HG02678 (cell line): ENCODE measurements at regions not wholly inside any gene's neighbourhood (a gene's known extent, or its start where the extent isn't known, plus 50 kb on each side); places are given as distances from the start of the nearest gene placed in this dataset.

Experiments
- ATAC-seq: cut with Tn5 transposase; IDR thresholded peaks from one replicate; pipeline ENCODE4 v1.9.1; 2021; ENCODE audit warnings: mild to moderate bottlenecking, moderate library complexity; ENCODE audit not compliant: unreplicated experiment

- no peak for ATAC-seq
These were observed 311.2 kb downstream of the C16orf95 start for GRCh38 chr16:87006021-87006420.

GRCh38 chr16:87006789-87007745 is 310.1 kb downstream of the C16orf95 start:
- ATAC-seq: no peak

GRCh38 chr16:87007907-87008306 is 309.3 kb downstream of the C16orf95 start:
- no peak for ATAC-seq

- no peak for ATAC-seq
These were observed 308.5 kb downstream of the C16orf95 start for GRCh38 chr16:87008664-87009063.

DNA sequence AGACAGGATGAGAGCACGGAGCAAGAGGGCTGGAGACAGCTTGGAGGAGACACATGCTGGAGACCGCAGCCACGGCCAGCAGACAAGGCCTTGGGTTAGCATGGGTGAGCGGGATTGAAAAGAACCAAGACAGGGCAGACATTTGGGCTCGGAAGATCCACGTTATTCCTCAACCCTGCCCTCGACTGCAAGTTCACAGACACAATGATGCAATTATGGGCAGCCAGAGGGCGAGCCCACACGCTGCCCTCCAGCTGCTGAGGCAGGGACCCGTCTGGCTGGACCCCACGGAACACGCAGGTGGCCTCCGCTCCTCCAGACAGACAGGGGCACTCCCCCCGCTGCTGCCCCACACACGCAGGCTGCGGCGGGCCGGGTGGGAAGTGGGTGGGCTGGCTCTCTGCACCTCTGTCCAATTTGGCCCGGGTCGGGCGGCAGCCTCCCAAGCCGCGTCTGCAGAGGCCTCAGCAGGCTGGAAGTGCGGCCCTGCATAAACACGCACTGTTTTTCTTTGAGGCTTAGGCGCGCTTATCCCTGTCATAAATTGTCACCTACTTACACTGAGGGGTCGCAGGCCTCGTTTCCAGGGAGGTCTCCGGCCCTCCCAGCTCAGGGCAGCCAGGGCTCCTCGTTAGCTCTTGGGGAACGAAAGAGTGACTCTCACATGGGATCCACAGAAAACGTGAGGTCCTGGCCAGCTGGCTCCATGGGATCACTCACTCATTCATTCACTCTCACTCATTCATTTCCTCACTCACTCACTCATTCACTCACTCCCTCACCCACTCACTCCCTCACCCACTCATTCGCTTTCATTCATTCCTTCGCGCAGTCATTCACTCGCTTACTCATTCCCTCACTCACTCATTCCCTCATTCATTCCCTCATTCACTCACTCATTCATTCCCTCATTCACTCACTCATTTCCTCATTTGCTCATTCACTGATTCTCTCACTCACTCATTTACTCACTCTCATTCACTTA is 303.9 kb downstream of the C16orf95 start:
- ATAC-seq: no peak

DNA sequence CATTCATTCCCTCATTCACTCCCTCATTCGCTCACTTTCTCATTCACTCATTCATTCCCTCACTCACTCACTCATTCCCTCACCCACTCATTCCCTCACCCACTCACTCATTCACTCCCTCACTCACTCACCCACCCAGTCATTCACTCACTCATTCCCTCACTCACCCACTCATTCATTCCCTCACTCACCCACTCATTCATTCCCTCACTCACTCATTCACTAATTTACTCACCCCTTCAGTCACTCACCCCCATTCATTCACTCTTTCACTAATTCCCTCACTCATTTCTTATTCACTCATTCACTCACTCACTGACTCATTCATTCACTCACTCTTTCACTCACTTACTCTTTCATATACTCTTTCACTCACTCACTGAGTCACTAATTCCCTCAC is 303.1 kb downstream of the C16orf95 start:
- no peak for ATAC-seq

GRCh38 chr16:87015021-87015420 is 302.2 kb downstream of the C16orf95 start:
- ATAC-seq: no peak

GRCh38 chr16:87016046-87017035 is 300.9 kb downstream of the C16orf95 start:
- no peak for ATAC-seq

DNA sequence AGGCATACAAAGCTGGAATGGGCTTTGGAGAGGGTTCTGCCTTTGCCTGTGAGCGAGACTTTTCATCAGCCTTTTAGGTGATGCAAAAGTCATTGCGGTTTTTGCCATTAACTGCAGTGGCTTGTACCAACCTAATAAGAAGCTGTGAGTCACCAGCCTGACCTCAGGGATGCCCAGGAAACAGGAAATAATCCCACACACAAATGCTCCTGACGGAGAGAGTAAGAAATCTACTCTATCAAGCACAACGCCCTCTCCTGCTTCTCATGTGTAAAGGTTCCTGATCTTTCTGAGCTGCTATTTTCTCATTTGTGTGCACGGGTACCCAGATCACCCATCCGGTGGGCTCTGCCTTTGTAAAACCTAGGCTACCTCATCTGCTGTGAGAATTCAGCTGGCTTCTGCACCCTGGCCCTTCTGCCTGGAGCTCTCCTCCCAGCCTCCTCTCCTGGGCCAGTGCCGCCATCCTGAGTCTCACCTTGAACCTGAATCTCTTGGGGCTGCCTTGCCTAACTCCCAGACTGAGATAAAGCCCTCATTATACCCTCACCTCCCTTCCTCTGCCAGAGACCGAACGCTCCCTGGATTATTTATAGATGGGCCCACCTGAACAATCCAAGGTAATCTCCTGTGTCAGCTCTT is 299.7 kb downstream of the C16orf95 start:
- ATAC-seq: no peak

DNA sequence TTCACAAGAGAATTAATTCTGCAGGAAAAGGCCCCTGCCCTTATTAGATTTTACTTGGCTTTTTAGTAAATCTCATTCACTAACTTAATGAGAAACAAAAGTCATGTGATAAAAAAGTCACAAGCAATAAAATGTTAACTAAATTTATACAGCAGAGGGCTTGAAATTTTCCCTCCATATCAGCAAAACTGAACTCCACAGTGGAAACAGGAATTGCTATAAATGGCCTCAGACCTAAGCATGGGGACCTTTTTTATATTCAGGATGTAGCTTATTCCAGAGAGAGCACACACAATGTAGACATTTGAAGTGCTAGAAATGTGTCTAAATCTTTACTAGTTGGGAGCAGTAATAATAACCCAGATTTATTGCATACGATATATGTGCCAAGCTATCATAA is 291.5 kb downstream of the C16orf95 start:
- no peak for ATAC-seq

- no peak for ATAC-seq
These were observed 290.1 kb downstream of the C16orf95 start for GRCh38 chr16:87027056-87027616.

- no peak for ATAC-seq
These were observed 288.5 kb downstream of the C16orf95 start for GRCh38 chr16:87028481-87029320.

DNA sequence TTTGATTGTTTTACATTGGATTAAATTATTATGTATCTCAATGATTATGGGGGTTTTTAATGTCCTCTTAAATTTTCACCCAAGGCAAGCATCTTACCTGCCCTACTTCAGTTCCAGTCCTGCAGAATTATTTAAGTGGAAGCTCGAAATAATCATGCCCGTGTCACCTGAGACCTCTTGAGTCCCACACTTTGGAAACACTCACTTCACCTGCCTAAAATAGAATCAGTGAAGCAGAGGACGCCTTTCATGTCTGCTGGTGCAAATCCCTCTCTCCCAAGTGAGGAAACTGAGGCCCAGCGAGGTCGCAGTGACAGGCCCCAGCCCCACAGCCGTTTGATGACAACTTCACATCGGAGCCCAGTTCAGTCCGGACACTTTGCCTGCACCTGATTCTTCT is 284.6 kb downstream of the C16orf95 start:
- no peak for ATAC-seq

GRCh38 chr16:87033021-87033471 is 284.1 kb downstream of the C16orf95 start:
- no peak for ATAC-seq

DNA sequence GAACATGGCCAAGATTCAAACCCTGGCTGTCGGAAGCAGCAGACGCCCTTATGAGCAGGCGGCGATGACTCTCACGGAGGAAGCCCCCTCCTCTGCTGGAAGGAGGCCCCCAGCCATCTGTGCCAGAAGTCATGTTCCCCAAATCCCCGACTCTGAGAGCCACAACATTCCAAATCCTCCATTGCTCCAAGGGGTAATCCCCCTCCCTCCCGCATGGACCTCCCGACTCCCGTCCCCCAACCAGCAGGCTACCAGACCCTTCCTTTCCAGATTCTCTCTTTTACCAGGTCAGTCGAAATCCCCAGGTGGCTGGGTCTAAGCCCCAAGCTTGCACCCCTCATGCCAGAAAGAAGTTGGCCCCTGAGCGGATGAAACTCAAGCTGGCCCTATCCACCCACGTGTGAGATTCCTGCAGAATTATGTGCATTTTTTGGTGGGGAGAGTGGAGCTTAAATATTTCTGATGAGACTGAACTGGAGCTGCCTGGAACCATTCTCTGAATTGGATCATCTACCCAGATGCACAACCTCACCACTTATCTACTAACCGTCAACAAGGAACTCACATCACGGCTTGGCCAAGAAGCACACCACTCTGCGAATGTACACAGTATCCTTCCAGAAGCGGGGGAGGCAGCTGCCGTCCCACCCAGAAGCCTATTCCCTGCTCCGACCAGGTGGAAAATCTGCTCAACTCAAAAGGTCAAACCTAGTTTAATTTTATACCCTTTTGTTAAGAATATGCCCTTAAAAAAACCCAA is 283.5 kb downstream of the C16orf95 start:
- no peak for ATAC-seq

DNA sequence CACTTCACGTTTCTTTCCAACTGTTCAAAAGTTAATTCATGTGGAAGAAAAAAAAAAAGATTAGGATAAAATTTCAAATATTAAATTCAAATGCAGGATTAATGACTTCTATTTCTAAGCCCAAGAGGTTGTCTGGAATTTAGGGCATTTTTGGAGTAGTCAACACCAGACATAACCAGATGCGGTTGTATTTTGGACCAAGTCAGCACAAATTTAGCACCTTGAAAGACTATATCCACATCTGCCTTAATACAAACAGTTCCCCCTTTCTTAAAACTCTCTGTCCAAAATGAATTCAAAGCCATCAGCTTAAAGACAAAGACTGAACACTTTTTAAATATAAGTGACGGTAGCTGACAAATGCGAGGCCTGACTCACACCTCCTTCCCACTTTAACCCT is 282.9 kb downstream of the C16orf95 start:
- no peak for ATAC-seq

GRCh38 chr16:87035053-87035452 is 282.1 kb downstream of the C16orf95 start:
- ATAC-seq: no peak

DNA sequence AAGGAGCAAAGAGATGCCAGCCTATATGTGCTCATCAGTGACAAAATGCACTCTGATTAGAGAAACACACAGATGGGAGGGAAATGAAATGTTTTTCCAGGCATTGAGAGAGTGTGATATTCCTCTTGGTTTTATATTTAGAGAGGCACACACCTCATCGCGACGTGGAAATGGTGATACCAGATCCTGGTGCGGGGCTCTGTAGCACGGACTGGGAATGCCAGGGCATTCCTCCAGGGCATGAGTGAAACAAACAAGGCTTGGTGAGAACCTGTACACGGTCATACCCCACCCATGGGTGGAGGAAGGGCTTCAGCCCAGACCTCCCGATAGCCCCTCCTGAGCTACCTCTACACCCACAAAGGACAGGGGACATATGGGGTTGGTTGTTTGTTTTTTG is 280.2 kb downstream of the C16orf95 start:
- no peak for ATAC-seq
